PC-9 (cell line): ENCODE measurements at regions not wholly inside any gene's neighbourhood (a gene's known extent, or its start where the extent isn't known, plus 50 kb on each side); places are given as distances from the start of the nearest gene placed in this dataset.

Experiments
- CTCF ChIP-seq: fragments of 200-600 bp; sonication (generic); conservative IDR thresholded peaks from 2 replicates; pipeline ENCODE4 v1.6.1; 2017; ENCODE audit warnings: mixed run types, antibody characterized with exemption, mild to moderate bottlenecking, moderate library complexity
- EZH2 ChIP-seq: fragments of 200-600 bp; sonication (generic); IDR thresholded peaks from 2 replicates; pipeline ENCODE4 v1.8.0; 2017; ENCODE audit warnings: antibody characterized with exemption, low read depth

- TF ChIP-seq CTCF (no peak), EZH2 (no peak)
Measured at GRCh38 chr7:15954671-15955354, 268.3 kb upstream of the MEOX2 start.
